Liver (tissue), 8 donors: ENCODE measurements at regions not wholly inside any gene's neighbourhood (a gene's known extent, or its start where the extent isn't known, plus 50 kb on each side); places are given as distances from the start of the nearest gene placed in this dataset.

Experiments
- DNase-seq: peaks from one replicate; pipeline ENCODE4 v3.0.0-alpha.2; 2017; ENCODE audit warnings: low spot score
- H3K27ac ChIP-seq, 2 donors: one replicate each; pipeline ENCODE4 v1.7.0; 2013; ENCODE audit warnings: inconsistent platforms in 2 of 2, low read length in 2 of 2, control low read depth in 1 of 2, low read depth in 1 of 2, mild to moderate bottlenecking in 1 of 2
- H3K27me3 ChIP-seq, 4 donors: one replicate each; pipeline versions ENCODE4 v1.6.1 to v1.7.0; 2013; ENCODE audit warnings: low read length in 3 of 4, inconsistent platforms in 1 of 4, mild to moderate bottlenecking in 1 of 4, moderate library complexity in 1 of 4; ENCODE audit not compliant: control insufficient read depth in 4 of 4, insufficient read depth in 4 of 4
- H3K36me3 ChIP-seq, 4 donors: one replicate each; pipeline versions ENCODE4 v1.6.1 to v1.7.0; 2013; ENCODE audit warnings: low read length in 3 of 4, mild to moderate bottlenecking in 3 of 4, low read depth in 1 of 4, moderate library complexity in 1 of 4; ENCODE audit not compliant: control insufficient read depth in 4 of 4, insufficient read depth in 3 of 4
- H3K4me1 ChIP-seq, 4 donors: one replicate each; pipeline versions ENCODE4 v1.6.1 to v1.7.0; 2013; ENCODE audit warnings: low read length in 3 of 4, mild to moderate bottlenecking in 3 of 4, moderate library complexity in 1 of 4; ENCODE audit not compliant: control insufficient read depth in 4 of 4, insufficient read depth in 4 of 4
- H3K4me3 ChIP-seq, 3 donors: one replicate each; pipeline versions ENCODE4 v1.6.1 to v1.7.0; 2013; ENCODE audit warnings: low read length in 3 of 3, control low read depth in 1 of 3, low read depth in 1 of 3, mild to moderate bottlenecking in 1 of 3
- H3K9ac ChIP-seq, 2 donors: one replicate each; pipeline ENCODE4 v1.7.0; 2013; ENCODE audit warnings: low read length in 2 of 2, mild to moderate bottlenecking in 2 of 2, moderate library complexity in 2 of 2, control low read depth in 1 of 2, low read depth in 1 of 2
- H3K9me3 ChIP-seq, 4 donors: one replicate each; pipeline versions ENCODE4 v1.6.1 to v1.7.0; 2013; ENCODE audit warnings: low read length in 3 of 4; ENCODE audit not compliant: control insufficient read depth in 4 of 4
- EGR1 ChIP-seq, 2 donors: IDR thresholded peaks; 2 replicates each; pipeline ENCODE4 v1.6.1; 2016 to 2018; ENCODE audit warnings: antibody characterized with exemption in 2 of 2, low read depth in 2 of 2
- FOXA2 ChIP-seq: IDR thresholded peaks from 2 replicates; pipeline ENCODE4 v1.6.1; 2016; ENCODE audit warnings: antibody characterized with exemption
- GABPA ChIP-seq, 2 donors: IDR thresholded peaks in 1 of 2; conservative IDR thresholded peaks in 1 of 2; 2 replicates each; pipeline ENCODE4 v1.6.1; 2016; ENCODE audit warnings: antibody characterized with exemption in 2 of 2, mild to moderate bottlenecking in 1 of 2, moderate library complexity in 1 of 2
- HNF4A ChIP-seq, 2 donors: conservative IDR thresholded peaks; 2 replicates each; pipeline ENCODE4 v1.6.1; 2016; ENCODE audit warnings: antibody characterized with exemption in 2 of 2, mild to moderate bottlenecking in 2 of 2
- JUND ChIP-seq, 2 donors: IDR thresholded peaks; 2 replicates each; pipeline ENCODE4 v1.6.1; 2016; ENCODE audit warnings: antibody characterized with exemption in 2 of 2
- NR2F2 ChIP-seq: IDR thresholded peaks from 2 replicates; pipeline ENCODE4 v1.6.1; 2016; ENCODE audit warnings: antibody characterized with exemption
- RAD21 ChIP-seq, 2 donors: IDR thresholded peaks; 2 replicates each; pipeline ENCODE4 v1.6.1; 2016; ENCODE audit warnings: antibody characterized with exemption in 2 of 2, mild to moderate bottlenecking in 2 of 2
- SP1 ChIP-seq: IDR thresholded peaks from 2 replicates; pipeline ENCODE4 v1.6.1; 2018; ENCODE audit warnings: antibody characterized with exemption, mild to moderate bottlenecking
- YY1 ChIP-seq: IDR thresholded peaks from 2 replicates; pipeline ENCODE4 v1.6.1; 2016; ENCODE audit warnings: antibody characterized with exemption, mild to moderate bottlenecking
- WGBS: extraction: QIAGEN DNeasy Blood & Tissue Kit; methylation state at CpG from one replicate; pipeline ENCODE4 v1.1.7; 2013; 5-methylcytosine and 5-hydroxymethylcytosine counted together
- TF ChIP-seq, protein P1 (sequence below): IDR thresholded peaks from 2 replicates; pipeline ENCODE4 v1.6.1; 2016; ENCODE audit warnings: antibody characterized with exemption
- TF ChIP-seq, protein P2 (sequence below): IDR thresholded peaks from 2 replicates; pipeline ENCODE4 v1.6.1; 2016; ENCODE audit warnings: antibody characterized with exemption
- TF ChIP-seq, protein P3 (sequence below): fragments of 150-350 bp; IDR thresholded peaks from 2 replicates; pipeline ENCODE4 v1.5.1; 2017; ENCODE audit warnings: improper control_type of control experiment, low read depth, low read length; ENCODE audit not compliant: missing input control
- donor health status: healthy.
- donor health status: healthy.
- donor health status: healthy.
- donor health status: healthy.
- donor health status: healthy.

DNA sequence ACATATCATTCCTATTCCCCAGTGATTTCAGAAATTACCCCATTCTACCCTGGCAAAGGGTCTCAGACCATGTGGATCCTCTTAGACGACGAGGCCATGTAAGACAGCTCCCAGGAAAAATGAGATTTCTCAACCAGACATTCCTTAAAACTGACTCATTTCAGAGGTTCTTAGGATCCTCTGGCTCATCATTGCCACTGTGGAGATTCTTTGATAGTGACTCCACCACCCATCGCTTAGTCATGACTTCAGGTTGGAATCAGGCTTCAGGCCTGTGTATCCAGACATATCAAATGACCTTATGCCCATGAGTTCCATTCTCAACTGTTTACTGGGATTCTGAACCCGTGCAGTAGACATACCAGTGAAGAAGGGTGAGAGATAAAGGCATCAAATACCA, 245.6 kb upstream of the TCF4 start:
- peaks cover 0 to 5% (median 0%) of the 10 kb centered on the region in 4 donors for H3K9me3 ChIP-seq
- DNase-seq = no peak
- H3K27me3 ChIP-seq = no peaks in the 10 kb centered on the region
- H3K36me3 ChIP-seq = no peaks in the 10 kb centered on the region
- no peaks in the 10 kb centered on the region for H3K4me1 ChIP-seq
- TF ChIP-seq RAD21 (IDR thresholded peaks at IDR 0.05) (no peak), YY1 (no peak), GABPA (IDR thresholded peaks at IDR 0.05 in 1 of 2, conservative IDR thresholded peaks at IDR 0.05 in 1 of 2) (no peak), JUND (IDR thresholded peaks at IDR 0.05) (no peak)
- no peak overlapping the region for H3K9ac ChIP-seq
- H3K4me3 ChIP-seq = no peak overlapping the region
- H3K27ac ChIP-seq = no peak overlapping the region
- 87% methylated on average over 4 of the region's 4 CpGs for WGBS

DNA sequence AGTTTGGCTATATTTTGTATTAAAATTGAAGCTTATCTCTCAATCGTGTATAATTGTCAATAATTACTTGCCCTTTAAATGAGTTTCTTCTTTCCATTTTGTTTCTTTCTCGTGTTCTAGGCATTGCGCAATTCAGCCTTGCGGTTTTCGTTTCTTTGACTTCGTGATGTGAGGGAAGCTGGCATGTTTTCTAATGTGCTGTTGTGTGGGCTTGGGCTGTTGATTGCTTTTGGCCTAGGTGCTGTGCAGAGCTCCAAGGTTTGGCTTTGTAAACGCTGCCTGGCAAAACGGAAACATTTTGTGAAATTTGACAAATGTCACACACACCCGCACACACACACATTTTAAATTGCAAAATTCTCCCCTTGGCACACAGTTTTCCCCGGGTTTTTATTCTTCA, 242.6 kb upstream of the TCF4 start:
- TF ChIP-seq YY1 (no peak), SP1 (no peak), EGR1 (IDR thresholded peaks at IDR 0.05; ENCODE audit: low read depth in 2 of 2) (no peak), FOXA2 (no peak), HNF4A (conservative IDR thresholded peaks at IDR 0.05) (no peak), JUND (IDR thresholded peaks at IDR 0.05) (no peak)
- TF ChIP-seq, protein P1, sequence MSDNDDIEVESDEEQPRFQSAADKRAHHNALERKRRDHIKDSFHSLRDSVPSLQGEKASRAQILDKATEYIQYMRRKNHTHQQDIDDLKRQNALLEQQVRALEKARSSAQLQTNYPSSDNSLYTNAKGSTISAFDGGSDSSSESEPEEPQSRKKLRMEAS = no peak
- TF ChIP-seq, protein P2, sequence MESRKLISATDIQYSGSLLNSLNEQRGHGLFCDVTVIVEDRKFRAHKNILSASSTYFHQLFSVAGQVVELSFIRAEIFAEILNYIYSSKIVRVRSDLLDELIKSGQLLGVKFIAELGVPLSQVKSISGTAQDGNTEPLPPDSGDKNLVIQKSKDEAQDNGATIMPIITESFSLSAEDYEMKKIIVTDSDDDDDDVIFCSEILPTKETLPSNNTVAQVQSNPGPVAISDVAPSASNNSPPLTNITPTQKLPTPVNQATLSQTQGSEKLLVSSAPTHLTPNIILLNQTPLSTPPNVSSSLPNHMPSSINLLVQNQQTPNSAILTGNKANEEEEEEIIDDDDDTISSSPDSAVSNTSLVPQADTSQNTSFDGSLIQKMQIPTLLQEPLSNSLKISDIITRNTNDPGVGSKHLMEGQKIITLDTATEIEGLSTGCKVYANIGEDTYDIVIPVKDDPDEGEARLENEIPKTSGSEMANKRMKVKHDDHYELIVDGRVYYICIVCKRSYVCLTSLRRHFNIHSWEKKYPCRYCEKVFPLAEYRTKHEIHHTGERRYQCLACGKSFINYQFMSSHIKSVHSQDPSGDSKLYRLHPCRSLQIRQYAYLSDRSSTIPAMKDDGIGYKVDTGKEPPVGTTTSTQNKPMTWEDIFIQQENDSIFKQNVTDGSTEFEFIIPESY = no peak
- Histone ChIP-seq H3K27ac (no peak overlapping the region), H3K36me3 (no peaks in the 10 kb centered on the region), H3K9ac (no peak overlapping the region), H3K9me3 (no peaks in the 10 kb centered on the region), H3K27me3 (no peaks in the 10 kb centered on the region), H3K4me3 (no peak overlapping the region), H3K4me1 (no peaks in the 10 kb centered on the region)
- no peak for DNase-seq
- 89% methylated on average over 10 of the region's 10 CpGs for WGBS

DNA sequence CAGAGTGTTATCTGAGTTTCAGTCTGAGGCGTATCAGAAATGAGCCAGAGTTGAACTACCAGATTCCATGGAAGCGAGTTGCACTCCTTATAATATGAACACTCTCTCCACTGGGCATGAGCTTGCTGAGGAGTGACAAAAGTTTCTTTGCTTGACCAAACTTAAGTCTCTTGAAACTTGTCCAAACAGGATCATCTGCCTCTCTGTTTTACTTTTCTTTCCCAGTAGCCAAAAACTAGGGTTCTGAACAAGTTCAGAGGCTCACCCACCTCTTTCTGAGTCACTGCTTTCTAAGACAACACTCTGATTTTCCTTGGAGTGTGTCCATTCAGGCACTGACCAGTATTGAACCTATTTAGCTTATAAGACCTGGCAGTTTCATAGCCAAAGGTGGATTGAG, 233.2 kb upstream of the TCF4 start:
- H3K9me3 ChIP-seq = no peaks in the 10 kb centered on the region
- DNase-seq = no peak
- H3K36me3 ChIP-seq = no peaks in the 10 kb centered on the region
- no peak overlapping the region for H3K27ac ChIP-seq
- no peak for TF ChIP-seq NR2F2
- TF ChIP-seq, protein P3, sequence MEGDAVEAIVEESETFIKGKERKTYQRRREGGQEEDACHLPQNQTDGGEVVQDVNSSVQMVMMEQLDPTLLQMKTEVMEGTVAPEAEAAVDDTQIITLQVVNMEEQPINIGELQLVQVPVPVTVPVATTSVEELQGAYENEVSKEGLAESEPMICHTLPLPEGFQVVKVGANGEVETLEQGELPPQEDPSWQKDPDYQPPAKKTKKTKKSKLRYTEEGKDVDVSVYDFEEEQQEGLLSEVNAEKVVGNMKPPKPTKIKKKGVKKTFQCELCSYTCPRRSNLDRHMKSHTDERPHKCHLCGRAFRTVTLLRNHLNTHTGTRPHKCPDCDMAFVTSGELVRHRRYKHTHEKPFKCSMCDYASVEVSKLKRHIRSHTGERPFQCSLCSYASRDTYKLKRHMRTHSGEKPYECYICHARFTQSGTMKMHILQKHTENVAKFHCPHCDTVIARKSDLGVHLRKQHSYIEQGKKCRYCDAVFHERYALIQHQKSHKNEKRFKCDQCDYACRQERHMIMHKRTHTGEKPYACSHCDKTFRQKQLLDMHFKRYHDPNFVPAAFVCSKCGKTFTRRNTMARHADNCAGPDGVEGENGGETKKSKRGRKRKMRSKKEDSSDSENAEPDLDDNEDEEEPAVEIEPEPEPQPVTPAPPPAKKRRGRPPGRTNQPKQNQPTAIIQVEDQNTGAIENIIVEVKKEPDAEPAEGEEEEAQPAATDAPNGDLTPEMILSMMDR = no peak
- no peak for TF ChIP-seq EGR1 (IDR thresholded peaks at IDR 0.05; ENCODE audit: low read depth in 2 of 2)
- TF ChIP-seq SP1 = no peak
- 80% methylated on average over 2 of the region's 2 CpGs for WGBS
- H3K27me3 ChIP-seq = no peaks in the 10 kb centered on the region
- no peaks in the 10 kb centered on the region for H3K4me1 ChIP-seq
- no peak overlapping the region for H3K9ac ChIP-seq
- no peak overlapping the region for H3K4me3 ChIP-seq
